SK-N-SH (cell line): ENCODE measurements at regions not wholly inside any gene's neighbourhood (a gene's known extent, or its start where the extent isn't known, plus 50 kb on each side); places are given as distances from the start of the nearest gene placed in this dataset.

Source experiments
- CHD2 ChIP-seq: fragments of 150-350 bp; IDR thresholded peaks from 2 replicates; pipeline ENCODE4 v1.6.1; 2018; ENCODE audit warnings: low read length; ENCODE audit not compliant: partially characterized antibody
- MXI1 ChIP-seq: IDR thresholded peaks from 2 replicates; pipeline ENCODE4 v1.6.1; 2012; ENCODE audit warnings: mild to moderate bottlenecking, low read depth, low read length, improper control_type of control experiment
- POLR2AphosphoS5 ChIP-seq: IDR thresholded peaks from 2 replicates; pipeline ENCODE4 v1.6.1; 2012; ENCODE audit warnings: low read depth, low read length
- RFX5 ChIP-seq: IDR thresholded peaks from 2 replicates; pipeline ENCODE4 v1.6.1; 2012; ENCODE audit warnings: mild to moderate bottlenecking, improper control_type of control experiment, low read length
- TF ChIP-seq, protein P1 (sequence below): IDR thresholded peaks from 2 replicates; pipeline ENCODE4 v1.6.1; 2012; ENCODE audit warnings: mild to moderate bottlenecking, low read depth, low read length, moderate library complexity
- TF ChIP-seq, protein P2 (sequence below): fragments of 200-600 bp; sonication (generic); IDR thresholded peaks from 2 replicates; pipeline ENCODE4 v1.6.1; 2017; ENCODE audit warnings: antibody characterized with exemption, mild to moderate bottlenecking, moderate library complexity
- TF ChIP-seq, protein P3 (sequence below): IDR thresholded peaks from 2 replicates; pipeline ENCODE4 v1.4.0; 2012; ENCODE audit warnings: low read depth, borderline replicate concordance
- TF ChIP-seq, protein P4 (sequence below): fragments of 150-350 bp; IDR thresholded peaks from 2 replicates; pipeline ENCODE4 v1.6.1; 2017; ENCODE audit warnings: antibody characterized with exemption, low read length, low read depth, borderline replicate concordance

DNA sequence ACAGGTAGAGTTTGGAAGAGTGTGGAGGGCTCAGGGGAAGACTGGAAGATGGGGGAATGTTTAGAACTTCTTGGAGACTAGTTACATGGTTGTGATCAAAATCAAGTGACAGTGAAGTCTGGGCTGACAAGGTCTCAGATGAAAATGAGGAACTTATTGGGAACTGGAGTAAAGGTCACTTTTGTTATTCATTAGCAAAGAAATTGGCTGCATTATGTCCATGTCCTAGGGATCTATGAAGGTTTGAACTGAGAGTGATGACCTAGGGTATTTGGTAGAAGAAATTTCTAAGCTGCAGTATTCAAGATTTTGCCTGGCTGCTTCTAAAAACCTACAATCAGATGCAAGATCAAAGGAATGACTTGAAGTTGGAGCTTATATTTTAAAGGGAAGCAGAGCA is 747.1 kb downstream of the KCNJ2 start:
- no peak for TF ChIP-seq MXI1
- TF ChIP-seq, protein P1, sequence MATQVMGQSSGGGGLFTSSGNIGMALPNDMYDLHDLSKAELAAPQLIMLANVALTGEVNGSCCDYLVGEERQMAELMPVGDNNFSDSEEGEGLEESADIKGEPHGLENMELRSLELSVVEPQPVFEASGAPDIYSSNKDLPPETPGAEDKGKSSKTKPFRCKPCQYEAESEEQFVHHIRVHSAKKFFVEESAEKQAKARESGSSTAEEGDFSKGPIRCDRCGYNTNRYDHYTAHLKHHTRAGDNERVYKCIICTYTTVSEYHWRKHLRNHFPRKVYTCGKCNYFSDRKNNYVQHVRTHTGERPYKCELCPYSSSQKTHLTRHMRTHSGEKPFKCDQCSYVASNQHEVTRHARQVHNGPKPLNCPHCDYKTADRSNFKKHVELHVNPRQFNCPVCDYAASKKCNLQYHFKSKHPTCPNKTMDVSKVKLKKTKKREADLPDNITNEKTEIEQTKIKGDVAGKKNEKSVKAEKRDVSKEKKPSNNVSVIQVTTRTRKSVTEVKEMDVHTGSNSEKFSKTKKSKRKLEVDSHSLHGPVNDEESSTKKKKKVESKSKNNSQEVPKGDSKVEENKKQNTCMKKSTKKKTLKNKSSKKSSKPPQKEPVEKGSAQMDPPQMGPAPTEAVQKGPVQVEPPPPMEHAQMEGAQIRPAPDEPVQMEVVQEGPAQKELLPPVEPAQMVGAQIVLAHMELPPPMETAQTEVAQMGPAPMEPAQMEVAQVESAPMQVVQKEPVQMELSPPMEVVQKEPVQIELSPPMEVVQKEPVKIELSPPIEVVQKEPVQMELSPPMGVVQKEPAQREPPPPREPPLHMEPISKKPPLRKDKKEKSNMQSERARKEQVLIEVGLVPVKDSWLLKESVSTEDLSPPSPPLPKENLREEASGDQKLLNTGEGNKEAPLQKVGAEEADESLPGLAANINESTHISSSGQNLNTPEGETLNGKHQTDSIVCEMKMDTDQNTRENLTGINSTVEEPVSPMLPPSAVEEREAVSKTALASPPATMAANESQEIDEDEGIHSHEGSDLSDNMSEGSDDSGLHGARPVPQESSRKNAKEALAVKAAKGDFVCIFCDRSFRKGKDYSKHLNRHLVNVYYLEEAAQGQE = no peak
- no peak for TF ChIP-seq POLR2AphosphoS5
- TF ChIP-seq, protein P2, sequence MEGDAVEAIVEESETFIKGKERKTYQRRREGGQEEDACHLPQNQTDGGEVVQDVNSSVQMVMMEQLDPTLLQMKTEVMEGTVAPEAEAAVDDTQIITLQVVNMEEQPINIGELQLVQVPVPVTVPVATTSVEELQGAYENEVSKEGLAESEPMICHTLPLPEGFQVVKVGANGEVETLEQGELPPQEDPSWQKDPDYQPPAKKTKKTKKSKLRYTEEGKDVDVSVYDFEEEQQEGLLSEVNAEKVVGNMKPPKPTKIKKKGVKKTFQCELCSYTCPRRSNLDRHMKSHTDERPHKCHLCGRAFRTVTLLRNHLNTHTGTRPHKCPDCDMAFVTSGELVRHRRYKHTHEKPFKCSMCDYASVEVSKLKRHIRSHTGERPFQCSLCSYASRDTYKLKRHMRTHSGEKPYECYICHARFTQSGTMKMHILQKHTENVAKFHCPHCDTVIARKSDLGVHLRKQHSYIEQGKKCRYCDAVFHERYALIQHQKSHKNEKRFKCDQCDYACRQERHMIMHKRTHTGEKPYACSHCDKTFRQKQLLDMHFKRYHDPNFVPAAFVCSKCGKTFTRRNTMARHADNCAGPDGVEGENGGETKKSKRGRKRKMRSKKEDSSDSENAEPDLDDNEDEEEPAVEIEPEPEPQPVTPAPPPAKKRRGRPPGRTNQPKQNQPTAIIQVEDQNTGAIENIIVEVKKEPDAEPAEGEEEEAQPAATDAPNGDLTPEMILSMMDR = no peak
- TF ChIP-seq CHD2 = no peak
- TF ChIP-seq RFX5 = no peak
- TF ChIP-seq, protein P3, sequence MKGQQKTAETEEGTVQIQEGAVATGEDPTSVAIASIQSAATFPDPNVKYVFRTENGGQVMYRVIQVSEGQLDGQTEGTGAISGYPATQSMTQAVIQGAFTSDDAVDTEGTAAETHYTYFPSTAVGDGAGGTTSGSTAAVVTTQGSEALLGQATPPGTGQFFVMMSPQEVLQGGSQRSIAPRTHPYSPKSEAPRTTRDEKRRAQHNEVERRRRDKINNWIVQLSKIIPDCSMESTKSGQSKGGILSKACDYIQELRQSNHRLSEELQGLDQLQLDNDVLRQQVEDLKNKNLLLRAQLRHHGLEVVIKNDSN = no peak
- TF ChIP-seq, protein P4, sequence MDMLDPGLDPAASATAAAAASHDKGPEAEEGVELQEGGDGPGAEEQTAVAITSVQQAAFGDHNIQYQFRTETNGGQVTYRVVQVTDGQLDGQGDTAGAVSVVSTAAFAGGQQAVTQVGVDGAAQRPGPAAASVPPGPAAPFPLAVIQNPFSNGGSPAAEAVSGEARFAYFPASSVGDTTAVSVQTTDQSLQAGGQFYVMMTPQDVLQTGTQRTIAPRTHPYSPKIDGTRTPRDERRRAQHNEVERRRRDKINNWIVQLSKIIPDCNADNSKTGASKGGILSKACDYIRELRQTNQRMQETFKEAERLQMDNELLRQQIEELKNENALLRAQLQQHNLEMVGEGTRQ = no peak
